NT2/D1 (cell line): ENCODE measurements at regions not wholly inside any gene's neighbourhood (a gene's known extent, or its start where the extent isn't known, plus 50 kb on each side); places are given as distances from the start of the nearest gene placed in this dataset.
"Not testable (repeated sequence)": the region's sequence is repeated elsewhere in the genome, so short reads cannot be mapped to it uniquely, and the experiment has no call there.

Experiments
- YY1 ChIP-seq: IDR thresholded peaks from 2 replicates; pipeline ENCODE4 v1.6.1; 2011; ENCODE audit not compliant: insufficient read length, insufficient read depth
- ZNF274 ChIP-seq: IDR thresholded peaks from 2 replicates; pipeline ENCODE4 v1.6.1; 2011; ENCODE audit warnings: mild to moderate bottlenecking, low read depth, low read length

DNA sequence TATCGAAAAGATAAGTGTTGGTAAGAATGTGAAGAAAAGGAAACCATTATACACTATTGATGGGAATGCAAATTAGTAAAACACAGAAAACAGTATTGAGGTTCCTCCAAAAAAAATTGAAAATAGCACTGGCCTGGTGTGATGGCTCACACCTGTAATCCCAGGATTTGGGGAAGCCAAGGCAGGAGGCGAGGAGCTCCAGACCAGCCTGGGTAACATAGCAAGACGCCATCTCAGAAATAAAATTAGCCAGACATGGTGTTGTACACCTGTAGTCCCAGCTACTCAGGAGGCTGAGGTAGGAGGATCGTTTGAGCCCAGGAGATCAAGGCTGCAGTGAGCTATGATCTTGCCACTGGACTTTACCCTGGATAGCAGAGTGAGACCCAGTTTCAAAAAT lies 5303.4 kb upstream of the TPTE start:
- not testable (repeated sequence) for TF ChIP-seq YY1, ZNF274
